ENCODE measurements at regions not wholly inside any gene's neighbourhood (a gene's known extent, or its start where the extent isn't known, plus 50 kb on each side); places are given as distances from the start of the nearest gene placed in this dataset.

DNA sequence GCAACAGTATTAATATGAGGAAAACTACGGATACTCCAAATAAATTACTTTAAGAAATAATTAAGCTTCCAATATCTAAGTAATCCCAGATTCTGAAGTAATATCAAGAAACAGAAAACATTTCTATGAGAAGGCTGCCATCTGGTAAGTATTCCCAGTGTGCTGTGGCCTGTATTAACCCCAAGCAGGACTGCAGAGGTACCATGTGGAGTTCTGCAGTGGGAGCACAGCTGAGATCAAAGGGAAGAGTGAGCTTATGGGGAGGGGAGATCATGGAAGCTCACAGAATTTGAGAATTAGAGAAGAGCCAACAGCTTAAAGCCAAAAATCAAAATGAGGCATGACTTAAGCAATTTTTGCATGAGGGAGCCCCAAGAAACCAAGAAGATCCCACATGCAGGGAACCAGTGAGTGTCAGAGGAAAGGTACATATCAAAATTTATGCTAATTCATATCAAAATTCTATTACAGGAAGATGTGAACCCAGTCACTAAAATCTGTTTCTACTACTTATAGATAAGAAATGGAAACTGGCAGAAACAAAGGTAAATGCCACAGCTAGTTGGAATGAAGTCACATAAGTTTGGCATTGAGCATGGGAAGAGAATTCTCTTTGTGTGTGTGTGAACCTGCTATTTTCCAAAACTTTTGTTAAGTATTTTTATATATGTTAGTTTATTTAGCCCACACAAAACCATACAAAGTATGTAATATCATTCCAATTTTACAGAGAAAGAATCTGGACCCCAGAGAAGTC lies 62.6 kb upstream of the KITLG start:
- Histone ChIP-seq H2AFZ (0 out of 2 replicates have a peak overlapping the region, but pooled peaks have one; percentile 17), H3K4me1 (replicated peaks; ENCODE audit: insufficient read depth) (no peaks in the 10 kb centered on the region), H3F3A (ENCODE audit: insufficient read depth, low read depth) (no peaks in the 10 kb centered on the region), H3K9me2 (ENCODE audit: insufficient read depth) (no peaks in the 10 kb centered on the region), H4K20me1 (ENCODE audit: insufficient read depth) (no peaks in the 10 kb centered on the region), H3K36me3 (ENCODE audit: low read depth) (no peaks in the 10 kb centered on the region), H3K9me3 (ENCODE audit: insufficient read depth, low read depth) (no peaks in the 10 kb centered on the region), H3K4me2 (no peak overlapping the region), H3K79me2 (ENCODE audit: low read depth) (no peaks in the 10 kb centered on the region), H3K27me3 (ENCODE audit: insufficient read depth, low read depth) (no peaks in the 10 kb centered on the region), H3K27ac (no peak overlapping the region), H3K4me3 (no peak overlapping the region)
- no peak for DNase-seq
- ChIA-PET POLR2A (ENCODE audit: unreplicated experiment) (no interaction called here), CTCF (no interaction called here)
- intact Hi-C loops (cut with micrococcal nuclease; ENCODE audit: unreplicated experiment): no loop called here
- no peak for TF ChIP-seq EZH2 (IDR thresholded peaks at IDR 0.05; ENCODE audit: low read depth)
- TF ChIP-seq, protein P1, sequence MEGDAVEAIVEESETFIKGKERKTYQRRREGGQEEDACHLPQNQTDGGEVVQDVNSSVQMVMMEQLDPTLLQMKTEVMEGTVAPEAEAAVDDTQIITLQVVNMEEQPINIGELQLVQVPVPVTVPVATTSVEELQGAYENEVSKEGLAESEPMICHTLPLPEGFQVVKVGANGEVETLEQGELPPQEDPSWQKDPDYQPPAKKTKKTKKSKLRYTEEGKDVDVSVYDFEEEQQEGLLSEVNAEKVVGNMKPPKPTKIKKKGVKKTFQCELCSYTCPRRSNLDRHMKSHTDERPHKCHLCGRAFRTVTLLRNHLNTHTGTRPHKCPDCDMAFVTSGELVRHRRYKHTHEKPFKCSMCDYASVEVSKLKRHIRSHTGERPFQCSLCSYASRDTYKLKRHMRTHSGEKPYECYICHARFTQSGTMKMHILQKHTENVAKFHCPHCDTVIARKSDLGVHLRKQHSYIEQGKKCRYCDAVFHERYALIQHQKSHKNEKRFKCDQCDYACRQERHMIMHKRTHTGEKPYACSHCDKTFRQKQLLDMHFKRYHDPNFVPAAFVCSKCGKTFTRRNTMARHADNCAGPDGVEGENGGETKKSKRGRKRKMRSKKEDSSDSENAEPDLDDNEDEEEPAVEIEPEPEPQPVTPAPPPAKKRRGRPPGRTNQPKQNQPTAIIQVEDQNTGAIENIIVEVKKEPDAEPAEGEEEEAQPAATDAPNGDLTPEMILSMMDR (conservative IDR thresholded peaks at IDR 0.05): no peak
- BruUV-seq (replicated peaks): no TSS peak

DNA sequence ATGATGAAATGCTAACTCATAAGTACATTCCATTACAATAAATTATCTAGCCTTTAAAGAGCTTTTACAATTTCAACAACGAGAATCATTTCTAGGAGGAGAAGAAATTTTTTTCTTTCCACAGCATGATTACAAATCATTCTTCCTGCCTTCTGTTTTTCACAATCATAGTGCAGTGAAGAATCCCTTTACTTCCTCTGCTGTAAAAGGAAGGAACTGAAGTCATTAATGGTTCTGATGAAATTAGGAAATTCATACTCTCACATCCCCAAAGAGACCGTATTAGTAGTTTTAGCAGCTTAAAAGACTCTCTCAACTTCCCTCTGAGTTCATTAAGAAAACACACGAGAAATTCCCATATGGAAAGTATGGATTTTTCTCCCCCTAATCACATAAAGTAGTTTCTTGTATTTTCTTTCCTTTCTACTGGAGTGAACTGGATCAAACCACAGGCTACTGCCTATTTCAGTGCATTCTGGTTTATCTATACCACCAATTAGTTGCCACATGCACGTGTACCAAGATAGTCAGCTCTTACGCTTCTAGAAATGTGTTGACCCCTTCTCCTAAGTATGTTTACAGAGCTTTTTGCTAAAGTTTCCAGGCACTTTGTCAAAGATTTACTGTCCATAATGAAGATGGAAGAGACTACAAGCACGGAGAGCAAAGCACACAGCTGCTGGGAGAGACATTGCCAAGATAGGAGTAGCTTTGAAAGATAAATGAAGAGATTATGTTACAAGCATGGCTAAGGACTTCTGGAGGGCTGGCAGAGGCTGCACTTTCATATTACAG lies 58.9 kb upstream of the KITLG start:
- no peaks in the 10 kb centered on the region for H3K79me2 ChIP-seq (ENCODE audit: low read depth)
- H3K27ac ChIP-seq: no peak overlapping the region
- DNase-seq: no peak
- intact Hi-C loops (cut with micrococcal nuclease; ENCODE audit: unreplicated experiment): loop anchor here (10.0 kb wide), 1 partner anchor 356 kb away; no protein-coding TSS in a partner anchor
- ChIA-PET CTCF (no interaction called here), POLR2A (ENCODE audit: unreplicated experiment) (no interaction called here)
- H3K9me3 ChIP-seq (ENCODE audit: insufficient read depth, low read depth): no peaks in the 10 kb centered on the region
- H3K9me2 ChIP-seq (ENCODE audit: insufficient read depth): no peaks in the 10 kb centered on the region
- no peaks in the 10 kb centered on the region for H3F3A ChIP-seq (ENCODE audit: insufficient read depth, low read depth)
- no peak overlapping the region; the same call in 1 of the 2 replicates for H2AFZ ChIP-seq
- H3K4me1 ChIP-seq (replicated peaks; ENCODE audit: insufficient read depth): no peaks in the 10 kb centered on the region
- H3K4me2 ChIP-seq: no peak overlapping the region
- TF ChIP-seq EZH2 (IDR thresholded peaks at IDR 0.05; ENCODE audit: low read depth): no peak
- TF ChIP-seq, protein P1 (conservative IDR thresholded peaks at IDR 0.05): no peak
- H4K20me1 ChIP-seq (ENCODE audit: insufficient read depth): no peaks in the 10 kb centered on the region
- no peak overlapping the region for H3K4me3 ChIP-seq
- no TSS peak for BruUV-seq (replicated peaks)
- H3K36me3 ChIP-seq (ENCODE audit: low read depth): no peaks in the 10 kb centered on the region
- no peaks in the 10 kb centered on the region for H3K27me3 ChIP-seq (ENCODE audit: insufficient read depth, low read depth)

DNA sequence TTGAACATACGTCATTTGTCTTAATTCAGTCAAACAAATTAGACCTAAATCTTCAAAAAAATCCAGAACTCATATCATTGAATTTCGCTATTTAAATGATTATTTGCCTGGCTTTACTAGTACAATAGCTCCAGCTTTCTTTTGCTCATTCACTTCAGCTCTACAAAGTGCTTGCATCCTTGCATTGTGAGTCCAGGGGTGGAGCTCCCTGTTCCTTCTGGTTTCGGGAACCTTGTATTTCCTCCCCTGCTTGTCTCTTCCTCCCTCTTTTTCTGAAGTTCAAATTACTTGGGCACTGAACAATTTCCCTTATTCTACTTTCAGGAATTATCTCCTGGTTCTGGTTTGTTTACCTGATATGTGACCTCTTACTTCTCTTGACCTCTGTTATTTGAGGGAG lies 58.1 kb upstream of the KITLG start:
- no peak overlapping the region for H2AFZ ChIP-seq
- no TSS peak for BruUV-seq (replicated peaks)

More for the DNA sequence above, 58.1 kb upstream of the KITLG start:
- no peak for TF ChIP-seq EZH2 (IDR thresholded peaks at IDR 0.05; ENCODE audit: low read depth)
- TF ChIP-seq, protein P1 (conservative IDR thresholded peaks at IDR 0.05): no peak
- Histone ChIP-seq H3K36me3 (ENCODE audit: low read depth) (no peaks in the 10 kb centered on the region), H3K9me2 (ENCODE audit: insufficient read depth) (no peaks in the 10 kb centered on the region), H3K9me3 (ENCODE audit: insufficient read depth, low read depth) (no peaks in the 10 kb centered on the region), H3K79me2 (ENCODE audit: low read depth) (no peaks in the 10 kb centered on the region), H3K27ac (no peak overlapping the region), H3K4me3 (no peak overlapping the region), H3K4me1 (replicated peaks; ENCODE audit: insufficient read depth) (no peaks in the 10 kb centered on the region), H4K20me1 (ENCODE audit: insufficient read depth) (no peaks in the 10 kb centered on the region), H3K27me3 (ENCODE audit: insufficient read depth, low read depth) (no peaks in the 10 kb centered on the region), H3F3A (ENCODE audit: insufficient read depth, low read depth) (no peaks in the 10 kb centered on the region), H3K4me2 (no peak overlapping the region)
- intact Hi-C loops (cut with micrococcal nuclease; ENCODE audit: unreplicated experiment): loop anchor here (10.0 kb wide), 1 partner anchor 356 kb away; no protein-coding TSS in a partner anchor
- POLR2A ChIA-PET (ENCODE audit: unreplicated experiment): interaction anchor here (0.6 kb wide), 1 partner anchor 13 kb away, joined by 4 read pairs; no protein-coding TSS in a partner anchor
- no peak for DNase-seq
- CTCF ChIA-PET: interaction anchor here (0.6 kb wide), 1 partner anchor 20 kb away, joined by 3 read pairs; no protein-coding TSS in a partner anchor
